CD4-positive, alpha-beta T cell treated with Interleukin-6 for 4 hours (primary cell): ENCODE measurements at regions not wholly inside any gene's neighbourhood (a gene's known extent, or its start where the extent isn't known, plus 50 kb on each side); places are given as distances from the start of the nearest gene placed in this dataset.

ENCODE experiments used
- DNase-seq: peaks from one replicate; pipeline ENCODE4 v3.0.0-alpha.2; 2020; ENCODE audit warnings: mixed read lengths

- DNase-seq = no peak
These were observed 428.8 kb upstream of the CLINT1 start for GRCh38 chr5:158287643-158288271.

GRCh38 chr5:158286827-158287226 is 427.9 kb upstream of the CLINT1 start:
- DNase-seq = no peak

GRCh38 chr5:158285698-158286097 is 426.8 kb upstream of the CLINT1 start:
- DNase-seq = no peak

GRCh38 chr5:158284242-158284641 is 425.3 kb upstream of the CLINT1 start:
- DNase-seq = no peak

DNA sequence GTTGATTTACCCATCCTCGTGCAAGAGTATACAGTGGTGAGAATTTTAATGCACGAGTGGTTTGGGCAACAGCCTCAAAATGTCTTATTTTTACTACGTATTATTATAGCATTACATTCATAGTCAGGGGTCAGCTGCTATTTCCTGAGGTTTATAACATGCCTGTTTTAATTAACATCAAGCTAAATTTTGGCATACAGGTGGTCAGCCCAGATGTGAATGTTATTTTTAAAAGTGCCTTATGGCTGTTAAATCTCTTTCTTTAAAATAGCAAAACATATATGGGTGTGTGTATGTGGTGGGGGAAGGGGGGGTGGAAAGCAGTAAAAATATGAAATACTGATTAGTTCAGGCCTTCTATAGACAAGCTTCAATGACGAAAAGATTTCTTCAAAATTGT is 424.5 kb upstream of the CLINT1 start:
- DNase-seq = no peak

- DNase-seq = no peak
These were observed 419.4 kb upstream of the CLINT1 start for GRCh38 chr5:158278216-158278925.

- DNase-seq = no peak
These were observed 418.3 kb upstream of the CLINT1 start for GRCh38 chr5:158277276-158277675.

- no peak for DNase-seq
These were observed 417.7 kb upstream of the CLINT1 start for GRCh38 chr5:158276692-158277091.

DNA sequence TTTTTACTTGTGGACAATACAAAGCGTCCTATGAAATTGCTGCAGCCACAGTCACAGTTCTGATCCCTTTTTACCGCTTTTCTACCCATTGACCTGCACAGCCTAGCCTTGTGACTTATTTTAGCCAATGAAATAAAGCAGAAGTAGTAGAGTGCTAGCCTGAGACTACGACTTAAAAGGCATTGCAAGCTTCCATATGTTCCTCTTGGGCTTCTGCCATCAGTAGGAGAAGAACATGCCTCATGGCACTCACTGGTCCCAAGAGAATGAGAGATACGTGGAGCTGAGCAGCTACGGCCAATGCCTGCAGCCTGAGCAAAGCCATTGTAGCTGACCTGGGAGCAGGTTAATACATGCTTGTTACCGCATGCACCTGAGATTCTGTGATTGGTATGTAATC is 416.6 kb upstream of the CLINT1 start:
- no peak for DNase-seq

DNA sequence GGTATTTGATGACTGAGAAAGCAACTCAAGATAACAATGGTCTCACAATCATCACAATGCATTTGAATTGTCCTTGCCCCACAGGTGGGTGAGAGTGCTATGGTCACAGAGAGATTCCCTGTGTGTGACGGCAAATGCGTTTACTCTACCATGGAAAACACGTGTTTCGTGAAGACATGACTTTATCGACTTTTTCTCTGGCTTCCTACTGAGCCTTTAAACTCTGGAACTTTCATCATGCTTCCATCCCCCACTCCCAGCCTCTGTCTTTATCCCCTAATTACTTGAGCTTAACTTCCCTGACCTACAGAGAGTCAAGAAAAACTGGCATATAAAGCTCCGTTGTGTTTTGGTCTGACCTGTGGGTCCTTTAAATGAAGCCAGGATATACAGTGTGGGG is 414.1 kb upstream of the CLINT1 start:
- no peak for DNase-seq

DNA sequence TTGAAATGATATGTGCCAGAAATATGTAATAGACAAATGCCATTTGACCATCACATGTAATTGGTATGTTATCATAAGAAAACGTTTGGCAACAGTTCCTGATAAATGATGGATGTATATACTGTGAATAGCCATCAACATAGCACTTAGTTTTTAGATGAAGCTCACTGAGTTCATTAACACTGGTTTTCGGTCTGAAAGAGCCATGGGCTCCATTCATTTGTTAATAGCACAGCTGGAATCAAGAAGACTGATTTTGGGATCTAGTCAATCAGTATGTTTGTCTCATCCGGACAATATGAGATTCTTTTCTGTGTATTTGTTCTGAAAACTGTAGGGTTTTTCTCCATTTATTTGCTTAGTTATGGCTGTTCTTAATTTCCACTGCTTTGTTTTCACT is 413.5 kb upstream of the CLINT1 start:
- DNase-seq = no peak

DNA sequence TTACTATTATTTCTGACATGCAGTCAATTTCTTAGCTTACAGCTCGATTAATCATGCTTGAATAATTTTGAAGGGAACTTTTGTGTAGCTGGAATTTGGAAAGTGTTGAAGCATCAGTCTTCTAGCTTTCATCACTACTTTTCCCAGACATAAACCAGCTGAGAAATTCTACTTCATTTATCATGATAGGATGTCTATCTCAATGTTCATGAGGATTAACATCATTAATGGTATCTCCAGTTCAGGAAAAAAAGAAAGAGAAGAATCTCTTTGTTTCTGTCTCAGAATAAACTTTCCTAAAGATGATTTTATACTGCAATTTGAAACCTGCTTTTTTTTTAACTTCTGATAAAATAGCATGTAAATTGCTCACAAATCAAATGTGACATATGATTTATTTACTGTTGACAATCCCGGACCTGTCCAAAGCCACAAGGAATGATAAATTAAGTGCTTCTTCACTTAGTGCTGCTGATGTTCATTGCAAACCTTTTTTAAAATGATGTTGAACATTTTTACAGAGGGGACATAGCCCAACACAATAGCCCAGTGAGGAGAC is 412.1 kb upstream of the CLINT1 start:
- DNase-seq = no peak

DNA sequence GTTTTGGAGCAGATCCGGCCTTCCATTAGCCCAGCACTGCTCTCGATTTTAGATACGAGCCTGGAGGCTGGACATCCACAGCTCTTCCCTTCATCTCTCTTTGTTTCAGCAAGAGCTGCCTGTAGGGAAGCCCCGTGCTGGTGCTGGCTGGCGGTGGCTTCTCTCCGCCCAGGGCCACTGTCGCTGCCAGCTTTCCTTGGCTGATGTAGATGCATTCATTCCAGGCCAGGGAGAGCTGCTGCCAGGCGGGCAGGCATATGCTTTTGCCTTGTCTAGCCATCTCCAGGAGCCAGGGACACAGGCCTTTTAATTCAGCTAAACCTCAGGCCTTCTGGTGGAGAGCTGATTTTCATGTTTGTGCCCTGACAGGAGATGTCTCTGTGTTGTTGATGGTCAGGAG is 409.3 kb upstream of the CLINT1 start:
- no peak for DNase-seq

GRCh38 chr5:158267228-158267627 is 408.3 kb upstream of the CLINT1 start:
- DNase-seq = no peak

DNA sequence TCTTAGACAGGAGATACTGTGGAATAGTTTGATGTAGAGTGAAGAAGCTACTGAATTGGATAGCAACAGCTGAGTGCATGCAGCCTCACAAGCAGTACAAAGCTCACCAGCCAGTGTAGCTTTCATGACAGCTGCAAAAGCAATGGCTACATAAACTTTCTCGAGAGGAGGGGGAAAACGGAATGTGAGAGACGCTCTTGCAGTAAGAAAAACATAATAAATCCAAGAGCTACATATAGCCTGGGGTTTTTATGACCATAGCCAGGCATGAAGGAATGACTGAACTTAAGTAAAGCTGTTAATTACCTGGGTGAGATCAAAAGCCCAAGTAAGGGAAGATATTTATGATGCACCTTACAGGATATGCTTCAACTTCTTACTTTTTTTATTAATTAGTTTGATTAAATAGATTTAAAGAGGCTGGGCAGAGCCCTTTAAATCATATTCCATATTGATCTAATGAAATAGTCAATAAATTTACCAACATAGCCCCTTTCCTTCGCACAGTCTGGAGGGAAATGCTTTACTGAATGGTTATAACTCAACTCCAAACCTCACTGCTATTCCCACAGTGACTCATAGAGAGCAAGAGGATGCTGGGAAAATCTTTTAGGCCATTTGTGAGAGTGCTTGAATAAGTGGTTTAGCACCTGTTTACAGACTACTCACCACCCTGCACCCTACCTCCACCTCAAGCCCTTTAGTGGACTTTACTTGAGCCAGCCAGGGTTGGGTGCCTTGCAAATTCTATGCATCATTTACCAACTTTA is 407.2 kb upstream of the CLINT1 start:
- DNase-seq = no peak

DNA sequence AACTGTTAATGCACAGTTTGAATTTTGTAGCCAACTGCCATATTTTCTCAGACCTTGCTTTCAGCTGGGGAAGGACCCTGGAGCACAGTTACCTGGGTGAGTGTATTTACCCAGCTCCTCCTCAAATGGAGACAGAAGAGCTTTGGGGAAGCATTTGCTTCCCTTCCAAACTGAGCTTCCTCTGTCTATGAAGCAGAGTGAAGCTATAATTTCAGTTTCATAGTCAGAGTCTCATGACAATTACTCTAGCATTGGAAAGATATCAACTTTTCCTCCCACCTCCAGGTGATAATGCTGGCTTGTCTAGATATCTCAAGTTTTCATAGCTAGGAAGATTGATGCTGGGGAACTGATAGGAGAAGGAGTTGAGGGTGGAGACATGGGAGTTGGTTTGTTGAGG is 406.4 kb upstream of the CLINT1 start:
- no peak for DNase-seq

- no peak for DNase-seq
These were observed 405.3 kb upstream of the CLINT1 start for GRCh38 chr5:158264264-158264663.

DNA sequence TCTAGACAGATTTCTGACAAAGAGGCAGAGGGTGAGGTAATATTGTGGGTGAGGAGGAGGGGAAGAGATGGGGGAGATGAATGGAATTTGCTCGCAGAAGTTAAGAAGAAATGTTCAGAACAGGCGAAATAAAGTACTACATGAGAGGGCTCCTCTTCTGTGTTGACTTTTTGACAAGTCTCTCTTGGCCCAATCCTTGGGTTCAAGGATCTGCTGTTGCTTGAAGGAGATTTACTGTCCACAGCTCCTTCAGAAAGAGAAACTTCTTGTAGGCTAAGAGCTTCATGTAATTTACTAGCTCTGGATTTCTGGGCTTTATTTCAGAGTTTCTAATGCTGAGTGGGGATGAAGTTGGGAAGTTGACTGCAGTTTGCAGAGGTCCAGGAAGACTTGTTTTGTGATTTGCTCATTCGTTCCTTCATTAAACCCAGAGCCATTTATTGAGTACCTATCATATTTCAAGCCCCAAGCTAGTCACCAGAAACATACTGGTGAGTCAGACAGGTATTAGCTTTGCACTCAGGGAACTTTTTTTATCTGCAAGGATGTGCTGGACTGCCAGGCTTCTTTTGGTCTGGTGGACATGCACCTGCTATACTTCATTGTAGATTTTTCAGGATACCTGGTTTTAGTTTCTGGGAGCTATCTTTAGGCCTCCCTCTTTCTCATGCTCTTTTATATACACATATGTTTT is 402.9 kb upstream of the CLINT1 start:
- no peak for DNase-seq

DNA sequence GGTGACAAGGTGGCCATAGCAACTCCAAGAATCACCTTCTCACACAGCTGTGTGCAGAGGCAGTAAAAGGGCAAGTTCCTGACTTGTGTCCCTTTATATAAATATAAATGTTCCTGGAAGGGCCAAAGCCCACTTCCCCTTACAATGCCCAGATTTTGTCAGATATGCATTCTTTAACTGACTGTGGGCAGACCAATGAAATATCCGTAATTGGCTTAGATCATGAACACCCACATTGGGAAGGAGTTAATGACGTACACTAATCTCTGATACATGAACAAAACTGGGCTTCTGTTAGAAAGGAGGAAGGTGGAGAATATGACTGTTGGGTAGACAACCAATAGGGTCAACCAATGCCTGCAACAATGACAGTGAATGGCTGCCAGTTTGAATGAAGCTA is 397.2 kb upstream of the CLINT1 start:
- no peak for DNase-seq

DNA sequence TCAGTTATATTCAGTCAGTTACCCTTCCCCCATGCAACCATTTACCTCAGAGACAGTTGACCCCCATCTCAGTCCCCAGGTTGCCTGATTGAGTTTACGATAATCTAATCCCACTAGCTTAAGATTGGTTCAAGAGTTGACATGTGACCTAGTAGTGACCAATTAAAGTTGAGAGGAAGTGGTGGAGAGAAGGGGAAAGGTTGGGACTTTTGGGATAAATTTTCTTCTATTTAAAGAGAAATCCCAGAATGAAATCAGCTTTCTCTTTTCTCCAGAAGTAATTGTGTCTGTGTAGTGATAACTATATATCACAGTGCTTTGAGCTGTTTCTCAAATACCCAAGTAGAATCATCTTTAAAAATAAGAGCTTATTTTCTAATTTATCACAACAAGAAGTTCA is 396.7 kb upstream of the CLINT1 start:
- DNase-seq = no peak

- DNase-seq = no peak
These were observed 387.7 kb upstream of the CLINT1 start for GRCh38 chr5:158246661-158247060.

GRCh38 chr5:158245513-158245912 is 386.6 kb upstream of the CLINT1 start:
- DNase-seq = no peak

- DNase-seq = no peak
These were observed 385.9 kb upstream of the CLINT1 start for GRCh38 chr5:158244882-158245281.
